ES-I3 (cell line): ENCODE measurements at regions not wholly inside any gene's neighbourhood (a gene's known extent, or its start where the extent isn't known, plus 50 kb on each side); places are given as distances from the start of the nearest gene placed in this dataset.
"Not testable (repeated sequence)": the region's sequence is repeated elsewhere in the genome, so short reads cannot be mapped to it uniquely, and the experiment has no call there.

Experiments
- H3K36me3 ChIP-seq: 2 replicates; pipeline ENCODE4 v1.6.1; 2013; ENCODE audit warnings: mild to moderate bottlenecking, low read length, control low read depth, moderate library complexity; ENCODE audit not compliant: insufficient read depth
- H3K4me1 ChIP-seq: 2 replicates; pipeline ENCODE4 v1.6.1; 2013; ENCODE audit warnings: mild to moderate bottlenecking, control low read depth, low read length; ENCODE audit not compliant: insufficient read depth
- H3K9ac ChIP-seq: 2 replicates; pipeline ENCODE4 v1.6.1; 2013; ENCODE audit warnings: low read depth, mild to moderate bottlenecking, low read length, moderate library complexity
- H3K9me3 ChIP-seq: 2 replicates; pipeline ENCODE4 v1.6.1; 2013; ENCODE audit warnings: mild to moderate bottlenecking, low read length, moderate library complexity; ENCODE audit not compliant: control insufficient read depth, insufficient read depth

GRCh38 chr3:95237783-95238182 is 1174.9 kb downstream of the NSUN3 start:
- no peaks in the 10 kb centered on the region for H3K36me3 ChIP-seq
- H3K9me3 ChIP-seq = no peaks in the 10 kb centered on the region
- no peak overlapping the region for H3K9ac ChIP-seq
- H3K4me1 ChIP-seq = no peaks in the 10 kb centered on the region

DNA sequence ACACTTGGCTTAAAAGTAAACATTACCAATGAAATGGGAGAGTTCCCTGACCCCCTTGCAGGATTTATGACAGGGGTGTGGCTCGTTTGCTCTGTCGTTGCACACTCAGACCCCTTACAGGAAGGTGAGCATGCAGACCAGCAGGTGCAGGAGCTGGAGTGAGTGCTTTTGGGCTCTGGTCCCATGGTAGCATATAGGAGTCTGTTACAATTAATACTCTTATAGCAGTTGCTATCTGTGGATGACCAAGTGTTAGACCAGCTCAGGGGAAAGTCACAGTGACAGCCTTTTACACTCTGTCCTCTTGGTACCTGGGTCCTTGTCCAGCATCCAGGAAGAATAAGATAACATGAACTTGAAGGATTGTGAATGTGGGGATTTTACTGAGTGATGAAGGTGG is 1177.5 kb downstream of the NSUN3 start:
- no peaks in the 10 kb centered on the region for H3K9me3 ChIP-seq
- no peaks in the 10 kb centered on the region for H3K36me3 ChIP-seq
- H3K9ac ChIP-seq = no peak overlapping the region
- H3K4me1 ChIP-seq = no peaks in the 10 kb centered on the region

DNA sequence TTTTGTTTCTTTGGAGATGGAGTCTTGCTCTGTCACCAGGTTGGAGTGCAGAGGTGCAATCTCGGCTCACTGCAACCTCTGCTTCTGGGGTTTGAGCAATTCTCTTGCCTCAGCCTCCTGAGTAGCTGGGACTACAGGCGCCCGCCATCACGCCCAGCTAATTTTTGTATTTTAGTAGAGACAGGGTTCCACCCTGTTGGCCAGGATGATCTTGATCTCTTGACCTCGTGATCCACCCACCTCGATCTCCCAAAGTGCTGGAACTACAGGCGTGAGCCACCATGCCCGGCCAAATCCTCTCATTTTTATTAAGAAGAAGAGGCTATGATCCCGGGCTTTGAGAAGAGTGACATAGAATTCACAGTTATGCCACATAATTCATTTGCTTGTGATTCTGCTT is 1178.4 kb downstream of the NSUN3 start:
- H3K9ac ChIP-seq, H3K4me1 ChIP-seq, H3K36me3 ChIP-seq, H3K9me3 ChIP-seq: not testable (repeated sequence)

GRCh38 chr3:95246413-95246812 is 1183.6 kb downstream of the NSUN3 start:
- H3K4me1 ChIP-seq = no peaks in the 10 kb centered on the region

GRCh38 chr3:95254061-95254460 is 1191.2 kb downstream of the NSUN3 start:
- no peaks in the 10 kb centered on the region for H3K9me3 ChIP-seq
- no peaks in the 10 kb centered on the region for H3K4me1 ChIP-seq
- no peak overlapping the region for H3K9ac ChIP-seq
- H3K36me3 ChIP-seq = no peaks in the 10 kb centered on the region

More at GRCh38 chr3:95246413-95246812, 1183.6 kb downstream of the NSUN3 start:
- H3K9ac ChIP-seq = no peak overlapping the region
- no peaks in the 10 kb centered on the region for H3K36me3 ChIP-seq
- no peaks in the 10 kb centered on the region for H3K9me3 ChIP-seq

DNA sequence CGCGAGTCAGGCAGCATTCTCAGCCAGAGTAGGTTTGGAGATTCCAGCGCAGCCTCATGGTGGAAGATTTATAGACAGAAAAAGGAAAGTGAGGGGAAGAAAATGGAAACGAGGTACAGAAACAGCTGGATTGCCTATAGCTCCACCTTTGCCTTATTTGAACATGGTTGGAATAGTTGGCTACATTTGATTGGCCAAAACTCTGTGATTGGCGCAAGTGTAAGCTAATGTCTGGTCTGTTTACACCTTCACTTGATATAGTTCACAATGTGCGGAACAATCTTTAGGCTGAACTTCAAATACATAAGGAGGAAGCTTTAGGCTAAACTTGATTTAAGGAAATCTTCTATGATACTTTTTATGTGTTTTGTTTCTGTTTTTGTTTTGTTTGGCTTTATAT is 1191.9 kb downstream of the NSUN3 start:
- Histone ChIP-seq H3K4me1 (no peaks in the 10 kb centered on the region), H3K9ac (no peak overlapping the region), H3K9me3 (no peaks in the 10 kb centered on the region), H3K36me3 (no peaks in the 10 kb centered on the region)

DNA sequence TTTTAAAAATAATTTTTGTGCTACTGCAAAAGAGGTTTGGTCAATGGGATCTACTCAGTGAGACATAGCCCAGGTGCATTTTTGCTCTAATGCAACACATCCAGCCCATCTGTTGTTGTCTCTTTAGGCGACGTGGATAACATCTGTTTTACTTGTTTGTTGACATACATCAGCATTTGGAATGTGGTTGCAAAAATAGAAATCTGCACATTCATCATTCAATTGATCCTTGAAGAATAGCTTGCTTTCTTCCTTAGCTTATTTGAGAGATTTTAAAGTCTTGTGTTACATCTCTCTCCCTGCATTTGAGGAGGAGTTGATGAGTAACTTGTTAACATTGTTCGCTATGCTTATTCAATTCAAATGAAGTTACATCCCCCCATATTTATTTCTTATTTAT is 1202.3 kb downstream of the NSUN3 start:
- Histone ChIP-seq H3K9ac (no peak overlapping the region), H3K36me3 (no peaks in the 10 kb centered on the region), H3K4me1 (no peaks in the 10 kb centered on the region), H3K9me3 (no peaks in the 10 kb centered on the region)

GRCh38 chr3:95271395-95271794 is 1208.5 kb downstream of the NSUN3 start:
- Histone ChIP-seq H3K9me3 (no peaks in the 10 kb centered on the region), H3K9ac (no peak overlapping the region), H3K36me3 (no peaks in the 10 kb centered on the region), H3K4me1 (no peaks in the 10 kb centered on the region)

GRCh38 chr3:95272166-95272565 is 1209.3 kb downstream of the NSUN3 start:
- Histone ChIP-seq H3K36me3 (no peaks in the 10 kb centered on the region), H3K4me1 (peaks cover 6% of the 10 kb centered on the region; the same call in 1 of the 2 replicates), H3K9ac (no peak overlapping the region), H3K9me3 (no peaks in the 10 kb centered on the region)

DNA sequence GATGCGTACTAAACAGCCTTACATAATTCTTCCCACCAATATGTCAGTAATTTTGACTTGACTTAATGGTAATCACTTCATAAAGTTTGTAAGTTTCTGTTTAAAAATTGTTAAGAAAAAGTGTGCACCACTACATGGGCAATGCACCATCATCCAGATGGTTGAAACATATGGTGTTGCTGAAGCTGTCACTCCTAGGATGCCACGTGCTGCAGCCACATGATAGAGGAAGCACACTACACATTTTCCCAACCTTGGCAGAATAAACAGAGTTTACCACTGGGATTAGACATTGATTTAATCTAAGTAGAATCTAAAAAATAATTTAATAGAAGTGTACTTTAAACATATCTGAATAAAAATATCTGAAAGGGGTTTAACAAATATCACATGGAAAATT is 1209.9 kb downstream of the NSUN3 start:
- Histone ChIP-seq H3K9me3 (no peaks in the 10 kb centered on the region), H3K9ac (no peak overlapping the region), H3K4me1 (peaks cover 12% of the 10 kb centered on the region; the same call in 1 of the 2 replicates), H3K36me3 (no peaks in the 10 kb centered on the region)

- Histone ChIP-seq H3K36me3 (no peaks in the 10 kb centered on the region), H3K9me3 (0 out of 2 replicates have a peak, but pooled peaks cover 2% of the 10 kb centered on the region), H3K4me1 (peaks cover 13% of the 10 kb centered on the region; the same call in 1 of the 2 replicates), H3K9ac (no peak overlapping the region)
Measured at GRCh38 chr3:95277613-95278012, 1214.8 kb downstream of the NSUN3 start.

DNA sequence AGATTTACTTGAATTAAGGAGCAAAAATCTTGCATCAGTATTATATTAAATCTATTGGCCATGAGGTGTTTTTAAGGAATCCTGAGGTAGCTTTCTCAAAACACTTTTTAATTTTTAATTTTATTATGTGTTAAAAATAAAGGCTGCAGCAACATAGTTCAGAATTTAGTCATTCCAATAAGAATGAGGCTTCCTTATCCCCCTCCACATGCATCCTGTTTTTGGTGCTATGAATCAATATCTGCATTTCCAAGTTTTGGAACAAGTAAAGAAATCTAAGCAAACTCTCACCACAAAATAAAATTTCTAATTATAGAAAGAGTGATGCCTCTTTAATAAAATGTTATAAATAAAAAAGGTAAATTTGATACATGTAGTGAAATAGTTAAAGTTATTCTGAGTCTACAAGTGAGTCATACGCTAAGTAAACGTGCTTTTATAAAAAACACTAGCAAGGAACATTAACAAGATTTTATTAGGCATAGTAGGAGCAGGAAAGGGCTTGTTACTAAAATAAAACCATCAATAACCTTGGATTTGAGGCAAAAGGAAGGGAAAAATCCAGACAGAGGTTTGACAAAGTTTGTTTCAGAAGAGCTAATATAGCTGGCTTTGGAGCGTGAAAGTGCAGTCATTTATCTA is 1218.0 kb downstream of the NSUN3 start:
- Histone ChIP-seq H3K9ac (no peak overlapping the region), H3K9me3 (0 out of 2 replicates have a peak, but pooled peaks cover 2% of the 10 kb centered on the region), H3K36me3 (no peaks in the 10 kb centered on the region), H3K4me1 (peaks cover 13% of the 10 kb centered on the region; the same call in 1 of the 2 replicates)

GRCh38 chr3:95289295-95289694 is 1226.4 kb downstream of the NSUN3 start:
- Histone ChIP-seq H3K9me3 (peaks cover 10% of the 10 kb centered on the region), H3K4me1 (no peaks in the 10 kb centered on the region), H3K36me3 (no peaks in the 10 kb centered on the region), H3K9ac (no peak overlapping the region)

DNA sequence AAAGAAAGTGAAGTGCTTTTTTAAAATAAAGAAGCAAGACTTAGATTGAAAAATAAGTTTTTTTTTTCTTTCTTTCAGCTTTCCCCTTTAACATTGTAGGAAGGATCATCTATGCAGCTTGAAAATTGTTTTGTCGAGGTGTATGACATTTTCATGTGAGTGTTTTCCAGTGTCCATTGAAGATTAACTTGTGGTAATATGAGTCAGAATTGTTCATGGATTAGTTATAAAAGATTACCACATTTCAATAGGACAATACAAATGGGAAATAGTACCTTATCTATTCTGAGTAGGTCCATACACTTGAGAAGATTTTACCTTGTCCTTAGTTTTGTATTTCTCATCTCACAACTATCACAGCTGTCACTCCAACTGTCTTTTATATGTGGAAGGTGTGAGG is 1234.7 kb downstream of the NSUN3 start:
- Histone ChIP-seq H3K36me3 (no peaks in the 10 kb centered on the region), H3K9ac (no peak overlapping the region), H3K4me1 (no peaks in the 10 kb centered on the region), H3K9me3 (no peaks in the 10 kb centered on the region)

DNA sequence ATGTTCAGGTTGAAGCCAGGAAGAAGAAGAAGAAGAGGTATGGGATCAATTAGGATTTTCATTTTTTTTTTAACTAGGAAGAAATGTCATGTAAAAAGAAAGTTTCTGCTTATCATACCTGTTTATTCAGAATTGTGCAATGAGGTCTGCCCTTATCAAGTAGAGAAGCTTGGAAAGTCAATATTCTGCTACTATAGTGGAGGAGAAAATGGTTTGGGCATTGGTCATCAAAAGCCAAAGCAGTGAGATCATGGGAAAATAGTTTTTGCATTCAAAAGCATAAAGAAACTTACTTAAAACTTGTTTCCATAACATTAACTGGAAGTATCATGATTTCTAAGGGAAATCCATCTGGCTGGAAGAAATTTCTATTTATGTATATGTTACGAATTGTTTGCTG is 1239.2 kb downstream of the NSUN3 start:
- Histone ChIP-seq H3K9me3 (no peaks in the 10 kb centered on the region), H3K4me1 (no peaks in the 10 kb centered on the region), H3K9ac (no peak overlapping the region), H3K36me3 (no peaks in the 10 kb centered on the region)
